ENCODE measurements at regions not wholly inside any gene's neighbourhood (a gene's known extent, or its start where the extent isn't known, plus 50 kb on each side); places are given as distances from the start of the nearest gene placed in this dataset.

- TF ChIP-seq ZBTB38 (CRISPR knock-in tag; IDR thresholded peaks at IDR 0.05) (peak; percentile 61; the same call in 1 of the 2 replicates), ZNF547 (CRISPR knock-in tag; IDR thresholded peaks at IDR 0.05) (no peak), CEBPZ (IDR thresholded peaks at IDR 0.05; ENCODE audit: low read length) (no peak), ZNF432 (CRISPR knock-in tag; IDR thresholded peaks at IDR 0.05; ENCODE audit: borderline replicate concordance) (no peak), FOXM1 (CRISPR knock-in tag; IDR thresholded peaks at IDR 0.05) (no peak), U2AF2 (IDR thresholded peaks at IDR 0.05; ENCODE audit: low read depth, low read length) (no peak), JUNB (CRISPR knock-in tag; IDR thresholded peaks at IDR 0.05; ENCODE audit: borderline replicate concordance) (no peak), MLLT10 (CRISPR knock-in tag; IDR thresholded peaks at IDR 0.05) (no peak), ZHX2 (IDR thresholded peaks at IDR 0.05; ENCODE audit: low read depth) (no peak), ZHX2 (CRISPR knock-in tag; IDR thresholded peaks at IDR 0.05; ENCODE audit: borderline replicate concordance) (no peak), SIX4 (CRISPR knock-in tag; IDR thresholded peaks at IDR 0.05) (no peak), ZNF639 (CRISPR knock-in tag; conservative IDR thresholded peaks at IDR 0.05) (0 out of 2 replicates have a peak, but pooled peaks have one; percentile 15), SSRP1 (CRISPR knock-in tag; IDR thresholded peaks at IDR 0.05) (no peak; the same call in 1 of the 2 replicates), GZF1 (CRISPR knock-in tag; IDR thresholded peaks at IDR 0.05) (no peak), ZFP62 (CRISPR knock-in tag; IDR thresholded peaks at IDR 0.05) (no peak)
Observed at GRCh38 chr12:75900781-75901254, 130.8 kb downstream of the PHLDA1 start (continued).
